GM19240 (cell line): ENCODE measurements at regions not wholly inside any gene's neighbourhood (a gene's known extent, or its start where the extent isn't known, plus 50 kb on each side); places are given as distances from the start of the nearest gene placed in this dataset.

ENCODE experiments used
- DNase-seq: peaks from one replicate; pipeline ENCODE4 v3.0.0; 2011; ENCODE audit warnings: low spot score; ENCODE audit not compliant: insufficient read length

GRCh38 chr6:137776786-137777686 lies 90.0 kb upstream of the TNFAIP3 start:
- no peak for DNase-seq

- no peak for DNase-seq
Observed at GRCh38 chr6:137777687-137778075, 89.4 kb upstream of the TNFAIP3 start.

- no peak for DNase-seq
Observed at GRCh38 chr6:137779982-137780381, 87.1 kb upstream of the TNFAIP3 start.

GRCh38 chr6:137780447-137781034 lies 86.5 kb upstream of the TNFAIP3 start:
- no peak for DNase-seq

GRCh38 chr6:137781639-137782038 lies 85.4 kb upstream of the TNFAIP3 start:
- no peak for DNase-seq

- DNase-seq = no peak
Observed at GRCh38 chr6:137782166-137783039, 84.7 kb upstream of the TNFAIP3 start.

- DNase-seq = no peak
Observed at GRCh38 chr6:137783710-137784109, 83.3 kb upstream of the TNFAIP3 start.

- DNase-seq = no peak
Observed at GRCh38 chr6:137784583-137784982, 82.5 kb upstream of the TNFAIP3 start.

GRCh38 chr6:137787016-137787415 lies 80.0 kb upstream of the TNFAIP3 start:
- DNase-seq = no peak

GRCh38 chr6:137788248-137788647 lies 78.8 kb upstream of the TNFAIP3 start:
- DNase-seq = no peak

GRCh38 chr6:137791281-137792159 lies 75.5 kb upstream of the TNFAIP3 start:
- DNase-seq = no peak

- no peak for DNase-seq
Observed at GRCh38 chr6:137792160-137793033, 74.7 kb upstream of the TNFAIP3 start.

- DNase-seq = no peak
Observed at GRCh38 chr6:137793805-137794515, 73.1 kb upstream of the TNFAIP3 start.

- no peak for DNase-seq
Observed at GRCh38 chr6:137794516-137795201, 72.4 kb upstream of the TNFAIP3 start.

- no peak for DNase-seq
Observed at GRCh38 chr6:137795501-137795900, 71.6 kb upstream of the TNFAIP3 start.

GRCh38 chr6:137798261-137798660 lies 68.8 kb upstream of the TNFAIP3 start:
- no peak for DNase-seq

GRCh38 chr6:137798846-137799245 lies 68.2 kb upstream of the TNFAIP3 start:
- no peak for DNase-seq

GRCh38 chr6:137799950-137800568 lies 67.0 kb upstream of the TNFAIP3 start:
- DNase-seq = no peak
